GM06990 (cell line): ENCODE measurements at regions not wholly inside any gene's neighbourhood (a gene's known extent, or its start where the extent isn't known, plus 50 kb on each side); places are given as distances from the start of the nearest gene placed in this dataset.

ENCODE experiments used
- DNase-seq: peaks from one replicate; pipeline ENCODE4 v3.0.0-alpha.2; 2011; ENCODE audit not compliant: insufficient read length; ENCODE audit errors: extremely low read depth
- H3K27me3 ChIP-seq: replicated peaks from 2 replicates; pipeline ENCODE4 v1.6.0; 2011; ENCODE audit warnings: low read length; ENCODE audit not compliant: control insufficient read depth, insufficient read depth
- H3K36me3 ChIP-seq: 2 replicates; pipeline ENCODE4 v1.5.1; 2011; ENCODE audit warnings: low read length; ENCODE audit not compliant: control insufficient read depth, insufficient read depth
- H3K4me3 ChIP-seq: replicated peaks from 2 replicates; pipeline ENCODE4 v1.5.1; 2011; ENCODE audit warnings: low read depth, mild to moderate bottlenecking, control low read depth, low read length
- CTCF ChIP-seq: IDR thresholded peaks from 2 replicates; pipeline ENCODE4 v1.5.1; 2011; ENCODE audit warnings: low read length, control low read depth, mild to moderate bottlenecking, inconsistent platforms; ENCODE audit not compliant: insufficient read depth, poor library complexity, severe bottlenecking

- TF ChIP-seq CTCF: no peak
- Histone ChIP-seq H3K36me3 (no peaks in the 10 kb centered on the region), H3K4me3 (no peak overlapping the region), H3K27me3 (no peaks in the 10 kb centered on the region)
- no peak for DNase-seq
Measured at GRCh38 chr2:18132697-18133096, 254.2 kb downstream of the KCNS3 start.

- no peak for TF ChIP-seq CTCF
- H3K4me3 ChIP-seq: no peak overlapping the region
- H3K36me3 ChIP-seq: no peaks in the 10 kb centered on the region
- DNase-seq: no peak
- H3K27me3 ChIP-seq: no peaks in the 10 kb centered on the region
Measured at GRCh38 chr2:18131761-18132160, 253.3 kb downstream of the KCNS3 start.

GRCh38 chr2:18129348-18129747 is 250.9 kb downstream of the KCNS3 start:
- DNase-seq: no peak
- H3K36me3 ChIP-seq: no peaks in the 10 kb centered on the region
- H3K4me3 ChIP-seq: no peak overlapping the region
- no peaks in the 10 kb centered on the region for H3K27me3 ChIP-seq
- TF ChIP-seq CTCF: no peak

GRCh38 chr2:18125303-18125702 is 246.8 kb downstream of the KCNS3 start:
- H3K4me3 ChIP-seq: no peak overlapping the region
- H3K36me3 ChIP-seq: no peaks in the 10 kb centered on the region
- TF ChIP-seq CTCF: no peak
- DNase-seq: no peak
- H3K27me3 ChIP-seq: no peaks in the 10 kb centered on the region; the same call in 1 of the 2 replicates

GRCh38 chr2:18124116-18124835 is 245.8 kb downstream of the KCNS3 start:
- Histone ChIP-seq H3K4me3 (no peak overlapping the region), H3K36me3 (no peaks in the 10 kb centered on the region), H3K27me3 (peaks cover 1% of the 10 kb centered on the region; the same call in 1 of the 2 replicates)
- DNase-seq: no peak
- no peak for TF ChIP-seq CTCF

- DNase-seq: no peak
- H3K27me3 ChIP-seq: peaks cover 1% of the 10 kb centered on the region
- no peak overlapping the region for H3K4me3 ChIP-seq
- TF ChIP-seq CTCF: no peak
- H3K36me3 ChIP-seq: no peaks in the 10 kb centered on the region
Measured at GRCh38 chr2:18123577-18123976, 245.1 kb downstream of the KCNS3 start.
